DND-41 (cell line): ENCODE measurements at regions not wholly inside any gene's neighbourhood (a gene's known extent, or its start where the extent isn't known, plus 50 kb on each side); places are given as distances from the start of the nearest gene placed in this dataset.

ENCODE experiments used
- EZH2 ChIP-seq: IDR thresholded peaks from 3 replicates; pipeline ENCODE4 v1.6.1; 2012; ENCODE audit warnings: borderline replicate concordance, low read depth, mild to moderate bottlenecking, moderate library complexity, low read length, inconsistent platforms; ENCODE audit not compliant: severe bottlenecking
- TF ChIP-seq, protein P1 (sequence below): IDR thresholded peaks from 2 replicates; pipeline ENCODE4 v1.5.1; 2012; ENCODE audit warnings: borderline replicate concordance, low read length, moderate library complexity, mild to moderate bottlenecking; ENCODE audit not compliant: poor library complexity, severe bottlenecking; ENCODE audit errors: extremely low read depth

DNA sequence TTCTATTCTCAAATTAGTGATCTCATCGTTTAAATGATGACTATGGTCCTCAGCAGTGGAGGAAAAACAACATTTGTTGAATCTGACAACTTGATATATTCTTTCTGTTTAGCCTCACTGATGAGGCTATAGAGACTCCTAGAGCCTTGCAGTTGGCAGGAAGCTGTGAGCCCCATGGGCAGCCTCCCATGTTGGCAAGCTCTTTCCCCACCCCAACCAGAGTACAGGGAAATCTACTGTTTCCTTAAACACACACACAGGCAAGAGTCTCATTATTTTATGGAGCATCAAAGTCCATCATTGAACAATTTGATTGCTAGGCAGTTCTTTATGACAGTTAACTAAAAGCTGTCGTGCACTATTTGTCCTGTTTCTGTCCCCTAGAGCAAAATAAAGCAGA lies 498.2 kb upstream of the CITED2 start:
- TF ChIP-seq, protein P1, sequence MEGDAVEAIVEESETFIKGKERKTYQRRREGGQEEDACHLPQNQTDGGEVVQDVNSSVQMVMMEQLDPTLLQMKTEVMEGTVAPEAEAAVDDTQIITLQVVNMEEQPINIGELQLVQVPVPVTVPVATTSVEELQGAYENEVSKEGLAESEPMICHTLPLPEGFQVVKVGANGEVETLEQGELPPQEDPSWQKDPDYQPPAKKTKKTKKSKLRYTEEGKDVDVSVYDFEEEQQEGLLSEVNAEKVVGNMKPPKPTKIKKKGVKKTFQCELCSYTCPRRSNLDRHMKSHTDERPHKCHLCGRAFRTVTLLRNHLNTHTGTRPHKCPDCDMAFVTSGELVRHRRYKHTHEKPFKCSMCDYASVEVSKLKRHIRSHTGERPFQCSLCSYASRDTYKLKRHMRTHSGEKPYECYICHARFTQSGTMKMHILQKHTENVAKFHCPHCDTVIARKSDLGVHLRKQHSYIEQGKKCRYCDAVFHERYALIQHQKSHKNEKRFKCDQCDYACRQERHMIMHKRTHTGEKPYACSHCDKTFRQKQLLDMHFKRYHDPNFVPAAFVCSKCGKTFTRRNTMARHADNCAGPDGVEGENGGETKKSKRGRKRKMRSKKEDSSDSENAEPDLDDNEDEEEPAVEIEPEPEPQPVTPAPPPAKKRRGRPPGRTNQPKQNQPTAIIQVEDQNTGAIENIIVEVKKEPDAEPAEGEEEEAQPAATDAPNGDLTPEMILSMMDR = no peak
- no peak for TF ChIP-seq EZH2
